Thyroid gland (tissue), 4 donors: ENCODE measurements at regions not wholly inside any gene's neighbourhood (a gene's known extent, or its start where the extent isn't known, plus 50 kb on each side); places are given as distances from the start of the nearest gene placed in this dataset.

Source experiments
- DNase-seq, 2 donors: peaks; one replicate each; pipeline ENCODE4 v3.0.0-alpha.2; 2019
- H3K27ac ChIP-seq, 3 donors: fragments of 200-600 bp; sonication (generic); 1 replicate in 2 of 3; 2 replicates in 1 of 3; pipeline ENCODE4 v1.5.1; 2016 to 2019; ENCODE audit warnings: mild to moderate bottlenecking in 1 of 3, moderate library complexity in 1 of 3
- H3K27me3 ChIP-seq: fragments of 200-600 bp; sonication (generic); one replicate; pipeline ENCODE4 v1.5.1; 2019
- H3K36me3 ChIP-seq, 2 donors: fragments of 200-600 bp; sonication (generic); one replicate each; pipeline ENCODE4 v1.5.1; 2016 to 2019
- H3K4me1 ChIP-seq, 2 donors: fragments of 200-600 bp; sonication (generic); one replicate each; pipeline ENCODE4 v1.5.1; 2017 to 2019
- H3K4me3 ChIP-seq, 3 donors: fragments of 200-600 bp; sonication (generic); replicated peaks in 1 of 3; 1 replicate in 2 of 3; 2 replicates in 1 of 3; pipeline ENCODE4 v1.5.1; 2016; ENCODE audit warnings: mild to moderate bottlenecking in 1 of 3
- H3K9me3 ChIP-seq: fragments of 200-600 bp; sonication (generic); one replicate; pipeline ENCODE4 v1.5.1; 2017
- POLR2A ChIP-seq, 2 donors: fragments of 450-650 bp; IDR thresholded peaks; one replicate each; pipeline ENCODE4 v1.6.1; 2017; ENCODE audit warnings: antibody characterized with exemption in 2 of 2, mild to moderate bottlenecking in 2 of 2, moderate library complexity in 1 of 2
- WGBS, 2 donors: methylation state at CpG; one replicate each; pipeline ENCODE4 v1.1.5; 2017; 5-methylcytosine and 5-hydroxymethylcytosine counted together
- intact Hi-C: fragments of 100-400 bp; cut with DNase I; formaldehyde crosslinking; loops from one replicate; pipeline ENCODE4 v1.15.1; 2023
- TF ChIP-seq, protein P1 (sequence below), 6 experiments: fragments of 200-600 bp in 3 of 6; fragments of 450-650 bp in 3 of 6; sonication (generic) in 3 of 6; IDR thresholded peaks; one replicate each; pipeline ENCODE4 v1.5.1; 2016 to 2019; ENCODE audit warnings: antibody characterized with exemption in 6 of 6, mild to moderate bottlenecking in 2 of 6, inconsistent platforms in 1 of 6, moderate library complexity in 1 of 6

DNA sequence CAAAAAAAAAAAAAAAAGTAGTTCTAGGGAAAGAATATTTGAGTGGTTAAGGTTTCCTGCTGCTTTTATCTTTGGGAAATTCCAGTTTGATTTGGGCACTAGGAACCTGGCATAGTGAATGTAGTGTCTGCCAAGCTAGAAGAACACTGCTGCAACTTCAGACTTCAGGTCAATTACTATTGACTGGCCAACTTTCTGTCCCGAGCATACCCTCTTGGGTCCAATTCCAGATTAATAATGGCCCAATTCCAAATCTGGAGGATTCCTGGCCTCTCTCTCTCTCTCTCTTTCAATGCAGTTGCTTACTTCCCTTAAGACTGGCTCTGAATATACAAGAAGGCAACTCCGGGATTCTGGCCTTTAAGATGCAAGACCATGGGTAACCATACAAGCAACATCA is 74.9 kb downstream of the ANKEF1 start:
- intact Hi-C loops, result no loop called here
- TF ChIP-seq, protein P1, sequence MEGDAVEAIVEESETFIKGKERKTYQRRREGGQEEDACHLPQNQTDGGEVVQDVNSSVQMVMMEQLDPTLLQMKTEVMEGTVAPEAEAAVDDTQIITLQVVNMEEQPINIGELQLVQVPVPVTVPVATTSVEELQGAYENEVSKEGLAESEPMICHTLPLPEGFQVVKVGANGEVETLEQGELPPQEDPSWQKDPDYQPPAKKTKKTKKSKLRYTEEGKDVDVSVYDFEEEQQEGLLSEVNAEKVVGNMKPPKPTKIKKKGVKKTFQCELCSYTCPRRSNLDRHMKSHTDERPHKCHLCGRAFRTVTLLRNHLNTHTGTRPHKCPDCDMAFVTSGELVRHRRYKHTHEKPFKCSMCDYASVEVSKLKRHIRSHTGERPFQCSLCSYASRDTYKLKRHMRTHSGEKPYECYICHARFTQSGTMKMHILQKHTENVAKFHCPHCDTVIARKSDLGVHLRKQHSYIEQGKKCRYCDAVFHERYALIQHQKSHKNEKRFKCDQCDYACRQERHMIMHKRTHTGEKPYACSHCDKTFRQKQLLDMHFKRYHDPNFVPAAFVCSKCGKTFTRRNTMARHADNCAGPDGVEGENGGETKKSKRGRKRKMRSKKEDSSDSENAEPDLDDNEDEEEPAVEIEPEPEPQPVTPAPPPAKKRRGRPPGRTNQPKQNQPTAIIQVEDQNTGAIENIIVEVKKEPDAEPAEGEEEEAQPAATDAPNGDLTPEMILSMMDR (IDR thresholded peaks at IDR 0.05), result no peak
- no peak for TF ChIP-seq POLR2A (IDR thresholded peaks at IDR 0.05)
- WGBS, 2 donors, result 51 to 53% methylated on average over 2 of the region's 2 CpGs
- no peak for DNase-seq
- no peaks in the 10 kb centered on the region for H3K27me3 ChIP-seq
- no peak overlapping the region for H3K4me3 ChIP-seq
- H3K36me3 ChIP-seq, result no peaks in the 10 kb centered on the region
- H3K9me3 ChIP-seq, result no peaks in the 10 kb centered on the region
- H3K4me1 ChIP-seq, result no peaks in the 10 kb centered on the region
- H3K27ac ChIP-seq, result no peak overlapping the region

DNA sequence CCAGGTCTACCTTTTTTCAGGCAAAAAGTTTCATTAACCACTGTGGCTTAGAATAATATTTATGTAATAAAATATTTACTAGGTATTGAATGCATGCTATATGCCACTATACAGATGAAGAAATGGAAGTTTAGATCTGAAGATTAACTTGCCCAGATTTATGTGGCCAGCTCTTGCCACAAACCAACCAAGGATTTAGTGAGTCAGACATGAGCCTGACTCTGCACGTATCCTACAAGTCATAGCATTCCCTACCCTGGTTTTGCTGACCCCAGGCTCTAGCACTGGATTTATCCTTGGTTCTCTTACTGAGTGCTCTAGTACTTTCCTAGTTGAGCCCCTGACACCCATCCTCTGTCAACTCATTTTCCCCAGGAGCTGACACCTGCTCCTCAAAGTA is 75.4 kb downstream of the ANKEF1 start:
- TF ChIP-seq POLR2A (IDR thresholded peaks at IDR 0.05), result no peak
- TF ChIP-seq, protein P1 (IDR thresholded peaks at IDR 0.05), result no peak
- 85 to 96% methylated on average over 1 of the region's 1 CpG for WGBS, 2 donors
- Histone ChIP-seq H3K4me1 (no peaks in the 10 kb centered on the region), H3K27ac (no peak overlapping the region), H3K36me3 (no peaks in the 10 kb centered on the region), H3K4me3 (no peak overlapping the region), H3K27me3 (no peaks in the 10 kb centered on the region), H3K9me3 (no peaks in the 10 kb centered on the region)
- intact Hi-C loops, result no loop called here
- DNase-seq, result no peak

DNA sequence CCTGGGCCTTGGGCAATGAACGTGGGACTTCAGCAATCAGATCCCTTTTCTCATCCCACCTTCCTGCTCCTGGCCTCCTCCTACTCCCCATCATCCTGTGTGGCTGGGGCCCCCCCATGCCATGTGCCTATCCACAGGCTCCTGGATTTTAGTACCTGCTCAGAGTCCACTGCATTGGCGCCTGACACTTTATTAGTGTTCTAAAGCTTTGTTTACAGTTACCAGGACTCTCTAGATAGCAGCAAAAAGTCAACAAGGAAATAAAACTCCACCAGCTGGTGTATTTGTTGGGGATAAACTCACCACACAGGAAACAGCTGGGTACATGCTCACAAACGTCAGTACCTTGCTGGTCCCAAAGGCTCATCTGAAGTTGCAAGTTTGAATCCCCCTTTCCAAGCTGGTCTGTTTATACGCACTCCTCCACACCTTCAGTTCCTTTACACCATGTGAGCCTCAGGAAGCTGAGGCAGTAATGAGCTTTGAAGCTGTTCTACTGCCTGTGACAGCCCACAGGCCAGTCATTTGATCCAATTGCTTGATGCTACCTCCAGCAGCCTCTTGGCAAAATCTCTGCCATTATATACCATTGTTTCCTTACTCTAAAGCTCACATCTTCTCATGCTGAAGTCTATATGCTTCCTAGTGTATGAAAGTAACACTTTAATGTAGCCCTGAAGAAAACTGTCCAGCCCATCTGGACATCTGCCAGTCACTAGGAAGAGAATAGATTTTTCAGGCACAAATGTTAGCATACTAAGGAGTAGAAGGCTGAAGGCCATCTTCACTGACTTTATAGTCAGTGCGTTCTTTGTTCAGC is 76.6 kb downstream of the ANKEF1 start:
- no peak overlapping the region for H3K4me3 ChIP-seq
- TF ChIP-seq, protein P1 (IDR thresholded peaks at IDR 0.05), result no peak
- no peak for TF ChIP-seq POLR2A (IDR thresholded peaks at IDR 0.05)
- no peaks in the 10 kb centered on the region for H3K36me3 ChIP-seq
- 80 to 87% methylated on average over 5 of the region's 5 CpGs for WGBS, 2 donors
- H3K9me3 ChIP-seq, result no peaks in the 10 kb centered on the region
- H3K27ac ChIP-seq, result no peak overlapping the region
- no peaks in the 10 kb centered on the region for H3K27me3 ChIP-seq
- DNase-seq, result no peak
- no peaks in the 10 kb centered on the region for H3K4me1 ChIP-seq
- intact Hi-C loops, result no loop called here

DNA sequence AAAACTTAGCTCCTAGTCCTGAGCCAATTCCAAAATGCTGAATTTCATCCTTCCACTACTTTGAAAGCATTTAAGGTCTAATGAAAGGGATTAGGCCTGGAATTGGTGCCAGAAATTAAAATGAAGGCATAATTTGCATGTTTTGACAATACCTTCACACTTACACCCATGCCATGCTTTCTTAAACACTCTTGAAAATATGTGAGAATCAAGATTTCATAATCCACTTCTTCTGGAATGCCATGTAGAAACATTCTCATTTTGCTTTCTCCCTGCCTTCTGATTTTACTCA is 77.1 kb downstream of the ANKEF1 start:
- Histone ChIP-seq H3K27me3 (no peaks in the 10 kb centered on the region), H3K9me3 (no peaks in the 10 kb centered on the region), H3K36me3 (no peaks in the 10 kb centered on the region), H3K4me1 (no peaks in the 10 kb centered on the region), H3K4me3 (no peak overlapping the region), H3K27ac (no peak overlapping the region)
- no peak for TF ChIP-seq POLR2A (IDR thresholded peaks at IDR 0.05)
- TF ChIP-seq, protein P1 (IDR thresholded peaks at IDR 0.05), result no peak
- intact Hi-C loops, result no loop called here
- no peak for DNase-seq

DNA sequence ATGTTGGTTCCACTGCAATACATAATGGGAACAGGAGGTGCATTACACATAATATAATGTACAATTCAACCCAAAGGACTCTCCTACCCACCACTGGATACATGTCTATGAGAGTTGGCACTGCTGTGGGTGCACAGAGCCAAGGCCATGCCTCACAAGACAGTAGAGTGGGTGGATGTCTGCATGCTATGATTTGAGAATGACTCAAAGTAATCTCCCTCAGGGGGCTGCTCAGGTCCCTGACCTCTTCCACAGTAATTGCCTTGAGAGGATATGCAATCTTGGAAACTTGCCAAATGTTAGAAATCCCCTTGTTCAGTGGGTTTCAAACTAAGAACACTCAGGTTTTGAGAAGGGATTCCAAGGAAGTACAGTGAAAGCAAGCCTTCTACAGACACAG is 79.0 kb downstream of the ANKEF1 start:
- TF ChIP-seq, protein P1 (IDR thresholded peaks at IDR 0.05), result no peak
- no peak for TF ChIP-seq POLR2A (IDR thresholded peaks at IDR 0.05)
- Histone ChIP-seq H3K9me3 (no peaks in the 10 kb centered on the region), H3K36me3 (no peaks in the 10 kb centered on the region), H3K27me3 (no peaks in the 10 kb centered on the region), H3K27ac (no peak overlapping the region), H3K4me1 (no peaks in the 10 kb centered on the region), H3K4me3 (no peak overlapping the region)
- intact Hi-C loops, result no loop called here
- DNase-seq, result peak; percentile 14 to 44
